HL-60 (cell line): ENCODE measurements at regions not wholly inside any gene's neighbourhood (a gene's known extent, or its start where the extent isn't known, plus 50 kb on each side); places are given as distances from the start of the nearest gene placed in this dataset.

Experiments
- POLR2AphosphoS5 ChIP-seq: IDR thresholded peaks from 2 replicates; pipeline ENCODE4 v1.6.1; 2012; ENCODE audit warnings: low read depth
- TF ChIP-seq, protein P1 (sequence below): IDR thresholded peaks from one replicate; pipeline ENCODE4 v1.5.1; 2011; ENCODE audit warnings: low read length, control low read depth, inconsistent platforms; ENCODE audit not compliant: insufficient read depth

DNA sequence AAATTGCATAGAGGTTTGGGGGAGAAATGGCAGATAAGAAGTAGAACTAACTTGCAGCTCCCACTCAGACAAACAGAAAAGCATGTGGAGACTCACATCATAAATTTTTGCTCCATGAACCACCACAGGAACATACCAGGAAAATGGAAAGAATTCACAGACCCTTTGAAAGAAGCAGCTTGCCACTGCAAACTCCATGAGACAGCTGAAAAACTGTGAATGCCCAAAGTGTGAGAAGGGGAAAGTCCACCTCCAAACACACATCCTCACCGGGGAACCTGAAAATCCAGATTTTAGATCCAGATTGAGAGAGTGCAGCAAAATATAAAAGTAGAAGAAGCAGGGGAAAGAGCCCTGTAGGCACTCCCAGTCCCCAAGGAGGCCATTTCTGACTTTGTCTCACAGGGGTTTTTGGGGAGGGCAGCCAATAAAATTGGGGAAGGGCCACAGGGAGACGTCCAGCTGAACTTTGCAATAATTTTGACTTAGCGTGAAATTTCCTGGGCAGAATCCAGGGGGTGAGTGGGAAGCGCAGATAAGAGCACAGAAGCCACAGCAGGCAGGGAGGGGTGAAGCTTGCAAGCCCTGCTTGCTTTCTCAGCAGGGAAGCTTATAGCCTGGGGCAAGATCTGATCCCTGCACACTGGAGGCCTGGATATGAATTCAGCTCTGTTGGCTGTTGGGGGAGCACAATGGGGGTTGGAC is 183.4 kb upstream of the UBE2E2 start:
- no peak for TF ChIP-seq POLR2AphosphoS5
- TF ChIP-seq, protein P1, sequence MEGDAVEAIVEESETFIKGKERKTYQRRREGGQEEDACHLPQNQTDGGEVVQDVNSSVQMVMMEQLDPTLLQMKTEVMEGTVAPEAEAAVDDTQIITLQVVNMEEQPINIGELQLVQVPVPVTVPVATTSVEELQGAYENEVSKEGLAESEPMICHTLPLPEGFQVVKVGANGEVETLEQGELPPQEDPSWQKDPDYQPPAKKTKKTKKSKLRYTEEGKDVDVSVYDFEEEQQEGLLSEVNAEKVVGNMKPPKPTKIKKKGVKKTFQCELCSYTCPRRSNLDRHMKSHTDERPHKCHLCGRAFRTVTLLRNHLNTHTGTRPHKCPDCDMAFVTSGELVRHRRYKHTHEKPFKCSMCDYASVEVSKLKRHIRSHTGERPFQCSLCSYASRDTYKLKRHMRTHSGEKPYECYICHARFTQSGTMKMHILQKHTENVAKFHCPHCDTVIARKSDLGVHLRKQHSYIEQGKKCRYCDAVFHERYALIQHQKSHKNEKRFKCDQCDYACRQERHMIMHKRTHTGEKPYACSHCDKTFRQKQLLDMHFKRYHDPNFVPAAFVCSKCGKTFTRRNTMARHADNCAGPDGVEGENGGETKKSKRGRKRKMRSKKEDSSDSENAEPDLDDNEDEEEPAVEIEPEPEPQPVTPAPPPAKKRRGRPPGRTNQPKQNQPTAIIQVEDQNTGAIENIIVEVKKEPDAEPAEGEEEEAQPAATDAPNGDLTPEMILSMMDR = no peak
